SH-SY5Y (cell line): ENCODE measurements at regions not wholly inside any gene's neighbourhood (a gene's known extent, or its start where the extent isn't known, plus 50 kb on each side); places are given as distances from the start of the nearest gene placed in this dataset.

Source experiments
- GATA2 ChIP-seq: IDR thresholded peaks from 2 replicates; pipeline ENCODE4 v1.6.1; 2011; ENCODE audit warnings: mild to moderate bottlenecking, low read depth, low read length
- GATA3 ChIP-seq: IDR thresholded peaks from 2 replicates; pipeline ENCODE4 v1.6.1; 2011; ENCODE audit warnings: low read depth, mild to moderate bottlenecking, low read length, moderate library complexity

DNA sequence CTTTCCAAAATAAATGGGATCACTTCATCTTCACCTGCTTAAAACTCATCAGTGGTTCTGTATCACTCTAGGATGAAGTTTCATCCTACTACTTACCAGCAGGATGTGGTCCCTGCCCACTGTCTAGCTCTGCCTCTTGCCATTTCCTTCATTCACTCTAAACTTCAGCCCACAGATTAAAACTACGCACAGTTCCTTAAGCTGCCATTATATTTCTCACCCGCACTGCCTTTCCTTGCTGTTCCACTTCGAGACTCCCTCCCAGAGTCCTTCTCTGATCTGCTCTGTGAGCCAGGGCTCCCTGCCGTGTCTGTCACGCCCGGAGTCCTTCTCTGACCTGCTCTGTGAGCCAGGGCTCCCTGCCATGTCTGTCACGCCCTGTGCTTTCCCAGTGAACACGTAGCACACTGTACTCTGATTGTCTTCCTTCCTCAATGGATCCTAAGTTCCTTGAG, 52.0 kb upstream of the NPAS1 start:
- no peak for TF ChIP-seq GATA3
- no peak for TF ChIP-seq GATA2
